ENCODE measurements at regions not wholly inside any gene's neighbourhood (a gene's known extent, or its start where the extent isn't known, plus 50 kb on each side); places are given as distances from the start of the nearest gene placed in this dataset.
"Not testable (repeated sequence)": the region's sequence is repeated elsewhere in the genome, so short reads cannot be mapped to it uniquely, and the experiment has no call there.

GRCh38 chr3:145448436-145448835 lies 712.5 kb downstream of the PLOD2 start:
- H3K27me3 ChIP-seq (replicated peaks; ENCODE audit: insufficient read depth): no peaks in the 10 kb centered on the region
- TF ChIP-seq POLR2AphosphoS5 (IDR thresholded peaks at IDR 0.05) (no peak), POLR2A (IDR thresholded peaks at IDR 0.05) (no peak), CTCF (IDR thresholded peaks at IDR 0.05) (no peak)
- intact Hi-C loops (cut with DNase I): no loop called here
- no peaks in the 10 kb centered on the region for H3K36me3 ChIP-seq
- DNase-seq (ENCODE audit: low spot score): no peak
- H3K4me3 ChIP-seq: no peak overlapping the region
- 68% methylated on average over 3 of the region's 3 CpGs for WGBS
- no peaks in the 10 kb centered on the region for H3K4me1 ChIP-seq (replicated peaks)
- H3K27ac ChIP-seq: no peak overlapping the region
- no peaks in the 10 kb centered on the region for H3K9me3 ChIP-seq

- H3K27me3 ChIP-seq (replicated peaks; ENCODE audit: insufficient read depth): no peaks in the 10 kb centered on the region
- H3K9me3 ChIP-seq: no peaks in the 10 kb centered on the region
- TF ChIP-seq POLR2AphosphoS5 (IDR thresholded peaks at IDR 0.05): no peak
- no peak for TF ChIP-seq POLR2A (IDR thresholded peaks at IDR 0.05)
- TF ChIP-seq CTCF (IDR thresholded peaks at IDR 0.05): no peak
- intact Hi-C loops (cut with DNase I): no loop called here
- no peak overlapping the region for H3K27ac ChIP-seq
- no peak for DNase-seq (ENCODE audit: low spot score)
- no peak overlapping the region for H3K4me3 ChIP-seq
- no peaks in the 10 kb centered on the region for H3K4me1 ChIP-seq (replicated peaks)
- no peaks in the 10 kb centered on the region for H3K36me3 ChIP-seq
Observed at GRCh38 chr3:145450018-145450682, 710.8 kb downstream of the PLOD2 start.

- Histone ChIP-seq H3K27me3 (replicated peaks; ENCODE audit: insufficient read depth) (no peaks in the 10 kb centered on the region), H3K4me3 (no peak overlapping the region), H3K36me3 (no peaks in the 10 kb centered on the region), H3K9me3 (no peaks in the 10 kb centered on the region), H3K27ac (no peak overlapping the region), H3K4me1 (replicated peaks) (no peaks in the 10 kb centered on the region)
- WGBS: 77% methylated on average over 6 of the region's 6 CpGs
- no peak for DNase-seq (ENCODE audit: low spot score)
- intact Hi-C loops (cut with DNase I): no loop called here
- TF ChIP-seq CTCF (IDR thresholded peaks at IDR 0.05) (no peak), POLR2AphosphoS5 (IDR thresholded peaks at IDR 0.05) (no peak), POLR2A (IDR thresholded peaks at IDR 0.05) (no peak)
Observed at GRCh38 chr3:145457825-145458552, 703.0 kb downstream of the PLOD2 start.

GRCh38 chr3:145459681-145460080 lies 701.3 kb downstream of the PLOD2 start:
- H3K4me1 ChIP-seq (replicated peaks); H3K27ac ChIP-seq; H3K9me3 ChIP-seq; H3K4me3 ChIP-seq; H3K36me3 ChIP-seq; intact Hi-C loops (cut with DNase I); DNase-seq (ENCODE audit: low spot score); H3K27me3 ChIP-seq (replicated peaks; ENCODE audit: insufficient read depth): not testable (repeated sequence)
- 100% methylated on average over 1 of the region's 1 CpG for WGBS

- WGBS: 72% methylated on average over 3 of the region's 3 CpGs
- Histone ChIP-seq H3K9me3 (no peaks in the 10 kb centered on the region), H3K27me3 (replicated peaks; ENCODE audit: insufficient read depth) (no peaks in the 10 kb centered on the region), H3K4me3 (no peak overlapping the region), H3K27ac (no peak overlapping the region), H3K4me1 (replicated peaks) (no peaks in the 10 kb centered on the region), H3K36me3 (no peaks in the 10 kb centered on the region)
- TF ChIP-seq POLR2AphosphoS5 (IDR thresholded peaks at IDR 0.05): no peak
- no peak for TF ChIP-seq POLR2A (IDR thresholded peaks at IDR 0.05)
- TF ChIP-seq CTCF (IDR thresholded peaks at IDR 0.05): no peak
- DNase-seq (ENCODE audit: low spot score): no peak
- intact Hi-C loops (cut with DNase I): no loop called here
Observed at GRCh38 chr3:145471976-145472375, 689.0 kb downstream of the PLOD2 start.

GRCh38 chr3:145482735-145483134 lies 678.2 kb downstream of the PLOD2 start:
- intact Hi-C loops (cut with DNase I); DNase-seq (ENCODE audit: low spot score); H3K36me3 ChIP-seq; H3K4me3 ChIP-seq; H3K9me3 ChIP-seq; H3K4me1 ChIP-seq (replicated peaks); H3K27me3 ChIP-seq (replicated peaks; ENCODE audit: insufficient read depth); H3K27ac ChIP-seq: not testable (repeated sequence)
- 93% methylated on average over 6 of the region's 25 CpGs for whole genome bisulfite sequencing
